Prostate gland (tissue), 2 donors: ENCODE measurements at regions not wholly inside any gene's neighbourhood (a gene's known extent, or its start where the extent isn't known, plus 50 kb on each side); places are given as distances from the start of the nearest gene placed in this dataset.

ENCODE experiments used
- DNase-seq: peaks from one replicate; pipeline ENCODE4 v3.0.0-alpha.2; 2019; ENCODE audit warnings: low spot score
- H3K27ac ChIP-seq, 2 donors: fragments of 200-600 bp; sonication (generic); 2 replicates each; pipeline ENCODE4 v1.5.1; 2017 to 2019
- H3K27me3 ChIP-seq: fragments of 200-600 bp; sonication (generic); replicated peaks from 2 replicates; pipeline ENCODE4 v1.5.1; 2019; ENCODE audit not compliant: insufficient read depth
- H3K36me3 ChIP-seq, 2 donors: fragments of 200-600 bp; sonication (generic); 1 replicate in 1 of 2; 2 replicates in 1 of 2; pipeline versions ENCODE4 v1.5.1 to v1.8.1; 2017 to 2019
- H3K4me1 ChIP-seq: fragments of 200-600 bp; sonication (generic); replicated peaks from 2 replicates; pipeline ENCODE4 v1.5.1; 2019
- H3K4me3 ChIP-seq, 2 donors: fragments of 200-600 bp; sonication (generic); 2 replicates each; pipeline ENCODE4 v1.5.1; 2017 to 2019
- H3K9me3 ChIP-seq: fragments of 200-600 bp; sonication (generic); 2 replicates; pipeline ENCODE4 v1.5.1; 2017
- CTCF ChIP-seq, 4 experiments: fragments of 200-600 bp in 2 of 4; fragments of 450-650 bp in 2 of 4; sonication (generic) in 2 of 4; IDR thresholded peaks; 1 replicate in 3 of 4; 2 replicates in 1 of 4; pipeline ENCODE4 v1.5.1; 2016 to 2019; ENCODE audit warnings: antibody characterized with exemption in 4 of 4, mild to moderate bottlenecking in 2 of 4, moderate library complexity in 2 of 4
- POLR2A ChIP-seq: fragments of 450-650 bp; IDR thresholded peaks from one replicate; pipeline ENCODE4 v1.6.1; 2016; ENCODE audit warnings: antibody characterized with exemption, mild to moderate bottlenecking
- POLR2AphosphoS5 ChIP-seq: sonication (generic); formaldehyde crosslinking; IDR thresholded peaks from one replicate; pipeline ENCODE4 v1.6.1; 2017; ENCODE audit warnings: antibody characterized with exemption
- WGBS: methylation state at CpG from one replicate; pipeline ENCODE4 v1.1.5; 2018; 5-methylcytosine and 5-hydroxymethylcytosine counted together
- intact Hi-C: fragments of 100-400 bp; cut with DNase I; formaldehyde crosslinking; loops from one replicate; pipeline ENCODE4 v1.14.2; 2022

GRCh38 chr2:15881676-15882075 is 58.7 kb upstream of the MYCN start:
- Histone ChIP-seq H3K36me3 (no peaks in the 10 kb centered on the region), H3K27me3 (no peaks in the 10 kb centered on the region), H3K9me3 (no peaks in the 10 kb centered on the region), H3K27ac (no peak overlapping the region), H3K4me1 (no peaks in the 10 kb centered on the region), H3K4me3 (no peak overlapping the region)
- intact Hi-C loops, result no loop called here
- no peak for TF ChIP-seq POLR2A
- TF ChIP-seq POLR2AphosphoS5, result no peak
- no peak for TF ChIP-seq CTCF (IDR thresholded peaks at IDR 0.05)
- DNase-seq, result no peak
- 84% methylated on average over 2 of the region's 2 CpGs for WGBS

GRCh38 chr2:15882761-15883497 is 57.4 kb upstream of the MYCN start:
- 93% methylated on average over 5 of the region's 5 CpGs for WGBS
- Histone ChIP-seq H3K27me3 (no peaks in the 10 kb centered on the region), H3K27ac (no peak overlapping the region), H3K36me3 (no peaks in the 10 kb centered on the region), H3K9me3 (no peaks in the 10 kb centered on the region), H3K4me3 (no peak overlapping the region), H3K4me1 (no peaks in the 10 kb centered on the region)
- TF ChIP-seq POLR2A (no peak), POLR2AphosphoS5 (no peak), CTCF (IDR thresholded peaks at IDR 0.05) (no peak)
- intact Hi-C loops, result no loop called here
- no peak for DNase-seq

- Histone ChIP-seq H3K27me3 (no peaks in the 10 kb centered on the region), H3K4me3 (no peak overlapping the region), H3K9me3 (no peaks in the 10 kb centered on the region), H3K36me3 (no peaks in the 10 kb centered on the region), H3K4me1 (no peaks in the 10 kb centered on the region), H3K27ac (no peak overlapping the region)
- intact Hi-C loops, result no loop called here
- TF ChIP-seq CTCF (IDR thresholded peaks at IDR 0.05), result no peak
- no peak for DNase-seq
- WGBS, result 94% methylated on average over 2 of the region's 2 CpGs
Observed at GRCh38 chr2:15883684-15884083, 56.7 kb upstream of the MYCN start.

- H3K27me3 ChIP-seq, result no peaks in the 10 kb centered on the region
- H3K9me3 ChIP-seq, result no peaks in the 10 kb centered on the region
- H3K36me3 ChIP-seq, result no peaks in the 10 kb centered on the region
- no peak for DNase-seq
- no peaks in the 10 kb centered on the region for H3K4me1 ChIP-seq
- H3K27ac ChIP-seq, result no peak overlapping the region
- WGBS, result 95% methylated on average over 2 of the region's 2 CpGs
- H3K4me3 ChIP-seq, result no peak overlapping the region
- intact Hi-C loops, result no loop called here
- TF ChIP-seq POLR2AphosphoS5 (no peak), POLR2A (no peak), CTCF (IDR thresholded peaks at IDR 0.05) (no peak)
Observed at GRCh38 chr2:15884790-15885189, 55.6 kb upstream of the MYCN start.

GRCh38 chr2:15886231-15886630 is 54.1 kb upstream of the MYCN start:
- 81% methylated on average over 6 of the region's 6 CpGs for WGBS
- Histone ChIP-seq H3K9me3 (no peaks in the 10 kb centered on the region), H3K27me3 (no peaks in the 10 kb centered on the region), H3K4me1 (no peaks in the 10 kb centered on the region), H3K27ac (no peak overlapping the region), H3K36me3 (no peaks in the 10 kb centered on the region), H3K4me3 (no peak overlapping the region)
- no peak for DNase-seq
- TF ChIP-seq CTCF (IDR thresholded peaks at IDR 0.05), result no peak
- intact Hi-C loops, result no loop called here
